ENCODE measurements at regions not wholly inside any gene's neighbourhood (a gene's known extent, or its start where the extent isn't known, plus 50 kb on each side); places are given as distances from the start of the nearest gene placed in this dataset.

DNA sequence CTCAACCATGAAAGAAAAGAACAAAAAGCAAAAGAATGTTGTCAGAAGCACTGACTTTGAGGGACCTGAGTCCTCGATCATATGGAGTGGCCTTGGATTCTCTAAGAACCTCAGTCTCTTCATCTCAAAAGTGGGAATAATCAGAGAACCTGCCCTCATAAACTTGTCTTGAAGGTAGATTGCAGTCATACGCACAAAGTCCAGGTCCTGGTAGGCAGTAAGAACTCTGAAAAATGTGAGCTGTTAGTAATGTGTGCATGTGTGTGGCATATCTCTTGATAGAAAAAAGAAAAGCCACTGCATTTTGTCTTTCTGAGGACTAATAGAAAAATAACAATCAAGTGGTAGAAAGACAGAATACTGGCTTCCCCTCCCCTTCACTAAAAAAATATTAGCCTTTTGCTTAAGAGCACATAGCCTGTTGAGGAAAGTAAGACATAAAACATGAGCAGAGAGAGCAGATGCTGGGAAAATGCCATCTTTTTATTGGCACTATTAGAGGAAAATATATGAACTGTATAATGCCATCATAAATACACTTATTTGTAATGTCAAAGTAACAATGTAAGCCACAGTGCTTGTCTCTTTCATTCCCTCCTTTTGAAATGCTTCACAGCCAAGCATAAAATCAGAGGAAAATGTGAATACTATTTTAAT lies 205.1 kb upstream of the TBX3 start:
- ChIA-PET CTCF (ENCODE audit: low intra/inter-chr PET ratio) (no interaction called here), POLR2A (no interaction called here)
- Histone ChIP-seq H3K9me3 (replicated peaks; ENCODE audit: control insufficient read depth, insufficient read depth, low read depth, low read length) (no peaks in the 10 kb centered on the region), H3K9me1 (ENCODE audit: control insufficient read depth, insufficient read depth, low read length) (no peaks in the 10 kb centered on the region), H3K27me3 (ENCODE audit: control insufficient read depth in 2 of 2, insufficient read depth in 2 of 2, low read length in 2 of 2) (no peaks in the 10 kb centered on the region), H3K79me2 (ENCODE audit: control insufficient read depth, insufficient read depth, low read length) (no peaks in the 10 kb centered on the region), H3K4me3 (no peak overlapping the region), H3K4me2 (ENCODE audit: insufficient read depth, low read length) (no peak overlapping the region), H3K9ac (ENCODE audit: insufficient read depth in 1 of 2, low read depth in 2 of 2, low read length in 2 of 2) (no peak overlapping the region), H3K4me1 (replicated peaks in 1 of 2; ENCODE audit: control insufficient read depth in 2 of 2, insufficient read depth in 2 of 2, low read length in 2 of 2) (no peaks in the 10 kb centered on the region), H2AFZ (ENCODE audit: low read depth, low read length) (no peak overlapping the region), H3K36me3 (ENCODE audit: control insufficient read depth, insufficient read depth, low read length) (no peaks in the 10 kb centered on the region), H4K20me1 (replicated peaks; ENCODE audit: control insufficient read depth, insufficient read depth, low read length) (no peaks in the 10 kb centered on the region; the same call in 1 of the 2 replicates), H3K27ac (ENCODE audit: extremely low read depth, low read depth, low read length) (no peak overlapping the region)
- in situ Hi-C loops (cut with MboI) = no loop called here
- WGBS (ENCODE audit: insufficient coverage, low coverage, missing lambda C conversion rate) = 0% methylated on average over 2 of the region's 2 CpGs
- TF ChIP-seq SETDB1 (IDR thresholded peaks at IDR 0.05; ENCODE audit: low read length) (no peak), NR1H2 (CRISPR knock-in tag; IDR thresholded peaks at IDR 0.05) (no peak), MCM2 (IDR thresholded peaks at IDR 0.05; ENCODE audit: low read depth) (no peak), PREB (CRISPR knock-in tag; IDR thresholded peaks at IDR 0.05) (no peak), RAD51 (IDR thresholded peaks at IDR 0.05; ENCODE audit: borderline replicate concordance, low read depth) (no peak), ZNF274 (IDR thresholded peaks at IDR 0.05; ENCODE audit: borderline replicate concordance, low read depth, low read length) (no peak), ELF1 (tag; IDR thresholded peaks at IDR 0.05) (no peak), NFYB (IDR thresholded peaks at IDR 0.05; ENCODE audit: extremely low read depth, insufficient read length) (no peak)
- intact Hi-C loops (cut with micrococcal nuclease) = no loop called here
- no TSS peak for BruUV-seq (replicated peaks)
- ATAC-seq = no peak
- no peak for FAIRE-seq
- DNase-seq (ENCODE audit: extremely low read depth in 1 of 4, low spot score in 3 of 4) = no peak

Data from K562 (cell line).